Fibroblast of mammary gland (primary cell): ENCODE measurements at regions not wholly inside any gene's neighbourhood (a gene's known extent, or its start where the extent isn't known, plus 50 kb on each side); places are given as distances from the start of the nearest gene placed in this dataset.

Experiments
- DNase-seq: peaks from one replicate; pipeline ENCODE4 v3.0.0-alpha.2; 2010; ENCODE audit warnings: low read depth
- H3K4me3 ChIP-seq: 2 replicates; pipeline ENCODE4 v1.5.1; 2011; ENCODE audit warnings: low read depth, mild to moderate bottlenecking, low read length, moderate library complexity; ENCODE audit not compliant: control insufficient read depth
- TF ChIP-seq, protein P1 (sequence below): conservative IDR thresholded peaks from 2 replicates; pipeline ENCODE4 v1.5.1; 2011; ENCODE audit warnings: low read depth, low read length, inconsistent platforms; ENCODE audit not compliant: control insufficient read depth, insufficient read depth

DNA sequence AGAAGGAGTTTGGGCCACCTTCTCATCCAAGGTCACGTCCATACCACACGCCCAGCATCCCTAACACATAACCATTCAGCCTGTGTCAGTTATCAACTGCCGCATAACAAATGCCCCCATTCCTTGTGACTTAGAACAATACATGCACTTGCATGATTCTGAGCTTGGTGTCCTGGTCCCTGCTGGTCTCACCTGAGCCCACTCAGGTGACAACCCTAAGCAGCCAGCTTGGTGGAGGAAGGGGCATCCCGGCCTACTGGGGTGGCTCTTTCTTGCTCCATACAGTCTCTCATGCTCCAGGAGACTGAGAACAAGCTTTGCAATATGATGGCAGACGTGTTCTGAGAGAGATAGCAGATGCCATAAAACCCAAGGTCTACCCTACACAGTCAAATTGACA is 1276.9 kb downstream of the TBC1D22A start:
- no peak overlapping the region for H3K4me3 ChIP-seq
- no peak for DNase-seq
- TF ChIP-seq, protein P1, sequence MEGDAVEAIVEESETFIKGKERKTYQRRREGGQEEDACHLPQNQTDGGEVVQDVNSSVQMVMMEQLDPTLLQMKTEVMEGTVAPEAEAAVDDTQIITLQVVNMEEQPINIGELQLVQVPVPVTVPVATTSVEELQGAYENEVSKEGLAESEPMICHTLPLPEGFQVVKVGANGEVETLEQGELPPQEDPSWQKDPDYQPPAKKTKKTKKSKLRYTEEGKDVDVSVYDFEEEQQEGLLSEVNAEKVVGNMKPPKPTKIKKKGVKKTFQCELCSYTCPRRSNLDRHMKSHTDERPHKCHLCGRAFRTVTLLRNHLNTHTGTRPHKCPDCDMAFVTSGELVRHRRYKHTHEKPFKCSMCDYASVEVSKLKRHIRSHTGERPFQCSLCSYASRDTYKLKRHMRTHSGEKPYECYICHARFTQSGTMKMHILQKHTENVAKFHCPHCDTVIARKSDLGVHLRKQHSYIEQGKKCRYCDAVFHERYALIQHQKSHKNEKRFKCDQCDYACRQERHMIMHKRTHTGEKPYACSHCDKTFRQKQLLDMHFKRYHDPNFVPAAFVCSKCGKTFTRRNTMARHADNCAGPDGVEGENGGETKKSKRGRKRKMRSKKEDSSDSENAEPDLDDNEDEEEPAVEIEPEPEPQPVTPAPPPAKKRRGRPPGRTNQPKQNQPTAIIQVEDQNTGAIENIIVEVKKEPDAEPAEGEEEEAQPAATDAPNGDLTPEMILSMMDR: no peak

DNA sequence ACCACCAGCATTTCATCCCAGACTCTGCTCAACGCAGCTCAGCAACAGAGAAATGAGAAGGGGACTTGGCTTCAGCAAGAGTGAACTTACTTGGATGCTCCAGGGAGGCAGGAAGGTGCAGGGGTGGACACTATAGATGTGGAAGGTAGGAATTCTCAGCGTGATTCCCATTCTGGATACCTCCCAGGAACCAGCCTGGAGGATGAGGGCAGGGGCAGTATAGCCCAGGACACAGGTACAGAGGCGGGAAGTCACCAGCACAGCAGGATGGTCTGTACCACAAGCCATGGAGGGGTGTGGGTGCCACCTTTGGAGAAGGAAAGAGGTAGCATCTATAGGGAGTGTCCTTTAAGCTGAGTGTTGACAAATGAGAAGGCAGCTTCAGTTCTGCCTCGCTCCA is 1275.2 kb downstream of the TBC1D22A start:
- no peak for DNase-seq
- TF ChIP-seq, protein P1: no peak
- H3K4me3 ChIP-seq: no peak overlapping the region

DNA sequence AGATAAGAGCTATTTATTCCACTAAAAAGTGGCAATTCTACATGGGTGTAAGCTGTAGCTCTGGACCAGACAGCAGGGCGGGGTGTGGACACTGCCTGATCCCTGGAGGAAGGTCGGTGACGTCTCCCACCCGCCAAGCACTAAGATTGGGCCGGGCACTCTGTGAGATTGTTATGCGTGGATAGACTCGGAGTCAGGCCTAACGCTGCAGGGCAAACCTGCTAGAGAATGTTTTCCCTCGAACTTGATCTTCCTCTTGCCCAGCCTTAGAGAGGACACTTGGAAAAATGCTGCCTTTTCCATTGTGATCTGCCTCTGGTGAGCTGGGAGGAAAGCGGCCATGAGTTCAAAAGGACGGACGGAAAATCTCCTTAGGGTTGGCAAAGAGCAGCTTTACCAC is 1273.4 kb downstream of the TBC1D22A start:
- DNase-seq: no peak
- TF ChIP-seq, protein P1: no peak
- H3K4me3 ChIP-seq: no peak overlapping the region

DNA sequence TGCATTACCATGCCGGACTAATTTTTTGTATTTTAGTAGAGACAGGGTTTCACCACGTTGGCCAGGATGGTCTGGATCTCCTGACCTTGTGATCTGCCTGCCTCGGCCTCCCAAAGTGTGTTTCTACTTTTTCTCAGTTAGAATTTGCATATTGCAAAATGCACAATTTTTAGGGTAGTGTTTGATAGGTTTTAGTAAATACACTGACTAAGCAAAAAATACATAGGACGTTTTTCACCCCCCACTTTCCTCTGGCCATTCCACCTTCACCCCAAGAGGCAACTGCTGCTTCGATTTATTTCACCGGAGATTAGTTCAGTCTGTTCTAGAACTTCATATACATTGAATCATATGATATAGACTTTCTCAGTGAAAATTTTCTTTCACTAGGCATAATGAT is 1269.1 kb downstream of the TBC1D22A start:
- TF ChIP-seq, protein P1: no peak
- DNase-seq: no peak
- H3K4me3 ChIP-seq: no peak overlapping the region

DNA sequence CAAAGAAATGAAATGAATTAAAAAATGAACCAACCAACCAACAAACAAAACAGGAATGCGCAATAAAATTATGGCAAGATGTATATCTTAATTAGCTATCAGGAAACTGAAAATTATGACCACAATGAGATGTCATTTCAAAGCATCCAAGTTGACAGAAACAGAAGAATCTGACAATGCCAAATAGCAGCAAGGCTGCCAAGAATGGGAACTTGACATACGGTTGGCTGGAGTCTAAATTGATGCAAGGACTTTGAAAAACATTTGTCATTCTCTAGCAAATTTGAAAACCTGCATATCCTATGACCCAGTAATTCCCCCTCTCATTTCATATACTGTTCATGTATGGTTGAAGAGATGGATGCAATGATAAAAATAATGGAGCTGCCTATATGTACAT is 1262.6 kb downstream of the TBC1D22A start:
- H3K4me3 ChIP-seq: no peak overlapping the region
- TF ChIP-seq, protein P1: no peak
- no peak for DNase-seq

DNA sequence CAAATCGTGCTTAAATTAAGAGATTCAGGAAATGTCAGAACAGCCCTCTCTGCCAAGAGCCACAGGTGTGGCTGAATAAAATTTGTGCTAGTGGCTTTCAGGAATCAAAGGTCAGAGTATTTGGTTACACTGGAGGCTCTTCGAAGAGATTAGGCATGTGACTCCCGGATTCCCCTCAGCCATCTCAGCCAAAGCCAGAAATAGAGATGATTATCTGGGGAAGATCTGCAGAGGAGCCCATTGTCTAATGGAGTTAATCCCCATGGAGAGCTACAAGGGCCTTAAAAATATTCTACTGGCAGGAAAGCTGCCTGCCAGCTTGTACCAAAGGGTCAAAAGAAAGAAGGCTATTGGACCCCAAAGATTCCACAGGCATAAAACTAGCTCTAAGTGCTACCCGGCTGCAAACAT is 1259.5 kb downstream of the TBC1D22A start:
- TF ChIP-seq, protein P1: no peak
- no peak for DNase-seq
- no peak overlapping the region for H3K4me3 ChIP-seq

DNA sequence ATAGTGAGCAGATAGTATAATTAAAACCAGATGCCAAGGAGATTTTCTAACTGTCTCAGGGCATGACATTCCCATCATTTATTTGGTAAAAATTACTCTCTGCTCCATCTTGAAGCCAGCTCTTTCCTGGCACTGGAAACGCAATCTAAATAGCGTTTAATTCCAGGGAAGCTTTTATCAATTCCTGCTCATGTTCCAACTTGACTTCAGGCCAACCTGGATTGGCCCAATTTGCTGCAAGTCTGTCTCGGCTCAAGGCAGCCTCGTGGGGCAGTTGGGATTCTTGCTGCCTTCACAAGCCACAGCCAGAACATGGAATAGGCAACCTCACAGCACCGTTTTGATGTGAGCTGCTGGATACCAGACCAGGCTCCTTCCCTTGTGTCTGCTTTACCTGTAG is 1255.9 kb downstream of the TBC1D22A start:
- H3K4me3 ChIP-seq: no peak overlapping the region

More for the DNA sequence above, 1255.9 kb downstream of the TBC1D22A start:
- no peak for DNase-seq
- TF ChIP-seq, protein P1: no peak
